ENCODE measurements at regions not wholly inside any gene's neighbourhood (a gene's known extent, or its start where the extent isn't known, plus 50 kb on each side); places are given as distances from the start of the nearest gene placed in this dataset.

GRCh38 chr2:136407117-136407951 is 289.4 kb upstream of the CXCR4 start:
- no peak overlapping the region for H3K4me3 Mint-ChIP-seq
- H3K4me1 Mint-ChIP-seq, result peaks cover 0 to 4% (median 0%) of the 10 kb centered on the region in 3 donors
- no peak overlapping the region for H3K27ac Mint-ChIP-seq
- DNase-seq, result no peak
- no peaks in the 10 kb centered on the region for H3K9me3 Mint-ChIP-seq
- ATAC-seq (ENCODE audit: low read depth in 2 of 2), result no peak
- peaks cover 35 to 64% (median 63%) of the 10 kb centered on the region in 3 donors for H3K27me3 Mint-ChIP-seq
- H3K36me3 Mint-ChIP-seq, result no peaks in the 10 kb centered on the region

GRCh38 chr2:136404925-136405324 is 287.0 kb upstream of the CXCR4 start:
- Mint-ChIP-seq H3K27me3 (peaks cover 31 to 69% (median 66%) of the 10 kb centered on the region in 3 donors), H3K4me3 (peak overlapping the region in 2 of 8 donors; percentile 57 to 58), H3K4me1 (peaks cover 0 to 4% (median 0%) of the 10 kb centered on the region in 3 donors), H3K9me3 (no peaks in the 10 kb centered on the region), H3K27ac (no peak overlapping the region), H3K36me3 (no peaks in the 10 kb centered on the region)
- DNase-seq (no peak), ATAC-seq (ENCODE audit: low read depth in 2 of 2) (no peak)

- no peaks in the 10 kb centered on the region for H3K36me3 Mint-ChIP-seq
- no peak overlapping the region for H3K4me3 Mint-ChIP-seq
- no peaks in the 10 kb centered on the region for H3K9me3 Mint-ChIP-seq
- no peak for DNase-seq
- peaks cover 0 to 4% (median 0%) of the 10 kb centered on the region in 3 donors for H3K4me1 Mint-ChIP-seq
- H3K27me3 Mint-ChIP-seq, result peaks cover 31 to 66% (median 62%) of the 10 kb centered on the region in 3 donors
- H3K27ac Mint-ChIP-seq, result peak overlapping the region in 1 of 6 donors; percentile 26
- no peak for ATAC-seq (ENCODE audit: low read depth in 2 of 2)
These were observed 286.2 kb upstream of the CXCR4 start for GRCh38 chr2:136404176-136404575.

- Mint-ChIP-seq H3K36me3 (no peaks in the 10 kb centered on the region), H3K4me3 (no peak overlapping the region), H3K4me1 (no peaks in the 10 kb centered on the region), H3K27ac (no peak overlapping the region), H3K9me3 (no peaks in the 10 kb centered on the region), H3K27me3 (peaks cover 23 to 48% (median 43%) of the 10 kb centered on the region in 3 donors)
- ATAC-seq (ENCODE audit: low read depth in 2 of 2) (no peak), DNase-seq (no peak)
These were observed 284.3 kb upstream of the CXCR4 start for GRCh38 chr2:136402281-136402680.

- DNase-seq, result no peak
- peaks cover 19 to 35% (median 30%) of the 10 kb centered on the region in 3 donors for H3K27me3 Mint-ChIP-seq
These were observed 281.8 kb upstream of the CXCR4 start for GRCh38 chr2:136399667-136400289.

GRCh38 chr2:136395582-136395981 is 277.6 kb upstream of the CXCR4 start:
- ATAC-seq (ENCODE audit: low read depth in 2 of 2), result no peak
- peaks cover 32 to 48% (median 35%) of the 10 kb centered on the region in 3 donors for H3K4me1 Mint-ChIP-seq
- peak overlapping the region in 3 of 6 donors; percentile 15 to 86 (median 24) for H3K27ac Mint-ChIP-seq
- H3K4me3 Mint-ChIP-seq, result peak overlapping the region in 1 of 8 donors; percentile 15
- no peaks in the 10 kb centered on the region for H3K27me3 Mint-ChIP-seq
- no peaks in the 10 kb centered on the region for H3K36me3 Mint-ChIP-seq
- DNase-seq, result no peak
- H3K9me3 Mint-ChIP-seq, result no peaks in the 10 kb centered on the region

More at GRCh38 chr2:136399667-136400289, 281.8 kb upstream of the CXCR4 start:
- Mint-ChIP-seq H3K9me3 (no peaks in the 10 kb centered on the region), H3K4me3 (no peak overlapping the region), H3K4me1 (peaks cover 8 to 11% (median 10%) of the 10 kb centered on the region in 3 donors), H3K36me3 (no peaks in the 10 kb centered on the region), H3K27ac (no peak overlapping the region)
- ATAC-seq (ENCODE audit: low read depth in 2 of 2), result no peak

GRCh38 chr2:136394136-136395060 is 276.4 kb upstream of the CXCR4 start:
- peak; percentile 46 for DNase-seq
- H3K4me1 Mint-ChIP-seq, result peaks cover 42 to 60% (median 47%) of the 10 kb centered on the region in 3 donors
- H3K27me3 Mint-ChIP-seq, result no peaks in the 10 kb centered on the region
- peak; percentile 42 to 50 for ATAC-seq (ENCODE audit: low read depth in 2 of 2)
- no peaks in the 10 kb centered on the region for H3K36me3 Mint-ChIP-seq
- H3K9me3 Mint-ChIP-seq, result no peaks in the 10 kb centered on the region
- H3K27ac Mint-ChIP-seq, result peak overlapping the region in 5 of 6 donors; percentile 5 to 91 (median 83)
- H3K4me3 Mint-ChIP-seq, result peak overlapping the region in 1 of 8 donors; percentile 56

- no peaks in the 10 kb centered on the region for H3K36me3 Mint-ChIP-seq
- ATAC-seq (ENCODE audit: low read depth in 2 of 2) (no peak), DNase-seq (no peak)
- H3K27ac Mint-ChIP-seq, result peak overlapping the region in 1 of 6 donors; percentile 22
- no peaks in the 10 kb centered on the region for H3K9me3 Mint-ChIP-seq
- H3K4me1 Mint-ChIP-seq, result peaks cover 42 to 65% (median 47%) of the 10 kb centered on the region in 3 donors
- no peak overlapping the region for H3K4me3 Mint-ChIP-seq
- no peaks in the 10 kb centered on the region for H3K27me3 Mint-ChIP-seq
These were observed 275.6 kb upstream of the CXCR4 start for GRCh38 chr2:136393514-136393913.

- Mint-ChIP-seq H3K27ac (peak overlapping the region in 4 of 6 donors; percentile 30 to 88 (median 65)), H3K4me3 (no peak overlapping the region), H3K4me1 (peaks cover 42 to 65% (median 47%) of the 10 kb centered on the region in 3 donors), H3K36me3 (no peaks in the 10 kb centered on the region), H3K27me3 (no peaks in the 10 kb centered on the region), H3K9me3 (no peaks in the 10 kb centered on the region)
- DNase-seq, result no peak
- ATAC-seq (ENCODE audit: low read depth in 2 of 2), result no peak
These were observed 275.1 kb upstream of the CXCR4 start for GRCh38 chr2:136392897-136393505.

- Mint-ChIP-seq H3K4me1 (peaks cover 36 to 55% (median 38%) of the 10 kb centered on the region in 3 donors), H3K36me3 (no peaks in the 10 kb centered on the region), H3K4me3 (peak overlapping the region; percentile 4 to 77 (median 62)), H3K27ac (peak overlapping the region; percentile 67 to 97 (median 88)), H3K9me3 (no peaks in the 10 kb centered on the region), H3K27me3 (no peaks in the 10 kb centered on the region)
- peak; percentile 92 to 95 for ATAC-seq (ENCODE audit: low read depth in 2 of 2)
- peak; percentile 72 for DNase-seq
These were observed 271.9 kb upstream of the CXCR4 start for GRCh38 chr2:136389809-136390208.

- DNase-seq (no peak), ATAC-seq (ENCODE audit: low read depth in 2 of 2) (no peak)
- Mint-ChIP-seq H3K4me3 (no peak overlapping the region), H3K4me1 (peaks cover 52 to 58% (median 53%) of the 10 kb centered on the region in 3 donors), H3K36me3 (no peaks in the 10 kb centered on the region), H3K27ac (peak overlapping the region in 2 of 6 donors; percentile 32 to 53), H3K27me3 (no peaks in the 10 kb centered on the region), H3K9me3 (no peaks in the 10 kb centered on the region)
These were observed 268.1 kb upstream of the CXCR4 start for GRCh38 chr2:136386046-136386445.

- H3K36me3 Mint-ChIP-seq, result no peaks in the 10 kb centered on the region
- no peaks in the 10 kb centered on the region for H3K9me3 Mint-ChIP-seq
- peak; percentile 44 to 63 for ATAC-seq (ENCODE audit: low read depth in 2 of 2)
- H3K4me3 Mint-ChIP-seq, result peak overlapping the region in 2 of 8 donors; percentile 7 to 36
- peak; percentile 69 for DNase-seq
- H3K27me3 Mint-ChIP-seq, result no peaks in the 10 kb centered on the region
- H3K27ac Mint-ChIP-seq, result peak overlapping the region in 5 of 6 donors; percentile 69 to 98 (median 92)
- H3K4me1 Mint-ChIP-seq, result peaks cover 40 to 46% (median 41%) of the 10 kb centered on the region in 3 donors
These were observed 266.8 kb upstream of the CXCR4 start for GRCh38 chr2:136384531-136385303.

Data from naive B cell (primary cell).